ENCODE measurements at regions not wholly inside any gene's neighbourhood (a gene's known extent, or its start where the extent isn't known, plus 50 kb on each side); places are given as distances from the start of the nearest gene placed in this dataset.
"Not testable (repeated sequence)": the region's sequence is repeated elsewhere in the genome, so short reads cannot be mapped to it uniquely, and the experiment has no call there.

DNA sequence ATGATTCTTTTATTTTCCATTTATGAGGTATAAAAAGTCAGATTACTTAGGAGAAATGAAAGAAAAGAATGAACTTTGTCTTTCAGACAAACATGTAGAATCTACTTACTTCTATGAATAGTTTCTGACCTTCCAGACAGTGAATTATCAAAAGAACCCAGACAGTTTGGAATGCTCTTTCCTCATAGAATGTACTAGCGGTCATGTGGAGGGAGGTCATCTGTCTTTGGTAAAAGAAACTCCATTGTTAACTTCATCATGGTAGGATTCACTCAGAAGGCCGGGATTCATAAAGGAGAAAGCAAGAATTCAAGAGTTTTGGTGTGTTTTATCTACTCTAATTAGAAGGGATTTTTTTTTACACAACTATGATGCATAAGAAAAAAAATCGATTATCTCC lies 144.8 kb upstream of the ZNF804B start:
- no peak for DNase-seq

DNA sequence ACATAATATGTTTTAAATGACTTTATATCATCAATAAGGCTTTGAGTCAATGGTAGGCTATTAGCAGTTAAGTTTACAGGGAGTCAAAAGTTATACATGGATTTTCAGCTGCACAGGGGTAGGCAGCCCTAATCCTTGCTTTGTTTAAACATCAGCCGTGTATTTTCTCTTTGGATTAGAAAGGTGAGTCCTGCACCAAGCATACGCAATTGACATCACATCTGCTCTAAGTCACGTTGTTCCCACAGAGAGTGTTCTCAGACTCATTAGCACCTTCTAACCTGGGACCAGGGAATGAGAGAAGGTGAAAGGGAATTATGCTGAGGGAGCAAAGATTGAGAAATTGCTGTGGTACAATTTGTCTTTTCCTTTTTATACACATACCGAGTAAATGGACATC lies 148.6 kb upstream of the ZNF804B start:
- DNase-seq = no peak

DNA sequence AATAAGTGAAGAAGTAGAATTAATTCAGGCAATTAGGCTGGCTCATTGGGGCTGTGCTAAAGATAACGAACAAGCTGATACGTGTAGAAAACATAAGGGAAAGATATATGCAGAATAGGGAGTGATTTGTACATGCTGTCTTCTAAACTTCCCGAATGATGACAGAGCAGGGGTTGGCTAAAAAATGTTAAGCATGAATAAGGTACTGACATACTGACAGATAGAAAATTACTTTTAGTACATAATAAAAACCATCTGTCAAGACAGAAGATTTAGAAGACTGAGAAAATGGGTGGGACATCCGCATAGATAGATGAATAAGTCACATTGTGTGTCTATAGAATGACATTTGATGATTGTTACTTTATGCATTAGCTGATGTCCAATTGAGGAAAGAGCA lies 158.8 kb upstream of the ZNF804B start:
- DNase-seq = no peak

DNA sequence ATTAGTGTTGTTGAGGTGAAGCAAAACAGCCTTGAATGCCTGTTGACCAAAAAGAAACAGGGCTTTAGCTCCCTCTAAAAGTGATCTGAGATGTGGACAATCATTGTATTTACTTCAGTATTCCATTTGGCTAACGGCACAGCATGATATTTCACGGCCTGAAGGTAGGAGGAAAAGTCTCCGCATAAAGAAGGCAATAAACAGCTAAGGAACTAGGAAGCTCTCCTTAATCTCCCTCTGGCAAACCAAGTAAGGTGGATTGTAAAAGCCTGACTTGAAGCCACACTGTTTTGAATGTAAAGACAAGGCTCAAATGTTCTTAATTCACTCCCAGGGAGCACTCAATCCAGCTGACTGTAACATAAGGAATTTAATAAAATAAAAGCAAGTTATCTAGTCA lies 160.0 kb upstream of the ZNF804B start:
- DNase-seq = no peak

DNA sequence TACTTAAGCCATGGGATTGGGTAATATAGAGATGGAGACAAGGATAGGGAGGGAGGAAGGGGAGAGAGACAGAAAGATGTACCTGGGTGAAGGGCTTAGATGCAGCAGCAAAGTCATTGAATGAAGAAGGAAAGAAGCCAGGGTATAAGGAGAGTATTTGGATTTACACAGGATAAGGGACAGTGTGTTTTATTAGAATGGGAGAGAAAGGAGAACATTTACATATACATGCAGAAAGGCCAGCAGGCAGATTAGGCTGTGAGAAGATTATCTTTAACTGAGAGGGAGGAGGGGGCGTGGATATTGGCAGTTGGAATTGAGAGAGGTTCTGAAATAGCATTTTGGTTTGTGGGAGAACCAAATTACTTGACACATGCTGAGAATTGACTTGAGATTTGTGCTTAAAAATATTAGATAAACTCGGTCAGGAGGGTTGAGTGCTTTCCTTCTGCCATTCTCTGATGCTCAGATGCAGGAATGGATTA lies 161.5 kb upstream of the ZNF804B start:
- no peak for DNase-seq

DNA sequence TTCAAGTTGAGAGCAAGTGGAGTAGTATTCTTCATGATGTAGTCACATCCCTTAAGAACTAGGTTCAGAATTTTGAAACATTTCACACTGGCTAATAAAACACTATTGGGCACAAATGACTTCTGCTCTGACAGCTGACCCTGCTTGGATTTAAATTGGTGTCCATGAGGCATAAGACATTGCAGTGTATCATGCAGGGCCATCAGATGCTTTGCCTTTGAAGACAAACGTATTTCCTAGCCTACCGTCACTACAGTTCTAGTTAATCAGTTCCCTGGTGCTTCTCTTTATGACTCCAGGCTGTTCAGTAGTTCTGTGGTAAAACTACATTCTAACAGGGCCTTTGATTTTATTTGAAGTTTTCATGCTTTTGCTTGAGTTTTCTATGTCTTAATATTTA lies 168.5 kb upstream of the ZNF804B start:
- no peak for DNase-seq

DNA sequence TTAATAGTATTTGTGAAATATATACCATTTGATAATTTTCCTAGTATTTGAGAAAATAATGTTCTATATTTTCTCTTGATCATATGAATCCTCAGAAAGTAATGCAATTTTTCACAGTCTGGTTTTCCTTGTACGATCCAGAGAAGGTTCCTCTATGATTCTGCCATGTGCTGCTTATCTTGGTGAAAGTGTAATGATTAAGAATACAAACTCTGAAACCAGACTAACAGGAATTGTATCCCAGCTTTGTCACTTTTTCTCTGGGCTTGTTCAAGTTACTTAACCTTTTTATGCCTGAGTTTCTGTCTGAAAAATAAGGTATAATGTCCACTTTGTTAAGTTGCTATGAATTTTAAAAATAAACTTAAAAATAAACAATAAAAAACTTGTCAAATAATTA lies 169.6 kb upstream of the ZNF804B start:
- peak in 1 of 2 donors; percentile 1 for DNase-seq

DNA sequence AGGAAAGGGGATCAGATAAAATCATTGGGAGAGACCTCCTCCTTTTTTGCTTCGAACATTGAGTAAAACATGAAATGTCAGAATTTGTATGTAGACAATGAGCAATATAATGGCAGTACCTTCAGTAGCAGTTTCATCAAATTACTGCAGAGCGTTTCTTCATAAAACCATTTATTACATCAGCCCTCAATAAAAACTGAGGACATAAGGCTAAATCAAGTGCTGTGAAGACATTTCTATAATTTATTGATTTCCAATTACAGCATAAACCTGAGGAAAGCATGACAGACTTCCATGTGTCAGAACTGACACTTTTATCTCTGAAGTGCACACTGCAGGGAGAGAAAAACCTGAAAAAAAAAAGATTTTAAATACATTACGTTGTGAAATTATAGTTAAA lies 172.6 kb upstream of the ZNF804B start:
- no peak for DNase-seq

DNA sequence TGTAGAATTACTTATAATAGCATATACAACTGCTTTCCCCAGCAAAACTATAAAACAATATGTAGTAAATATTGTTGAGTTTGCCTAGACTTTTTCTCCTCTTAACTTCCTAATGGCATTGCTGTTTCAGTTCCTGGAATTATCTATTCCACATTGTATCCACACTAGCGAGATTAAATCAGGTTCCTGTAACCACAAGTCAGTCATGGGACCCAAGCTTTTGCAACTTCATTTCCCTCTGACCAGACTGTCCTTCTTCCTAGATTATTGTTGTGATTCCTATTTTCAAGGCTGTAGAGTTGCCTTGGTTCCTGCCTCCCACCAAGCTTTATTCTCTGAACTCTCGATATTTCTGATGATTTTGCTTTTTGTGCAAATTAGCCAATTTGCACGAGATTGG lies 173.3 kb upstream of the ZNF804B start:
- no peak for DNase-seq

DNA sequence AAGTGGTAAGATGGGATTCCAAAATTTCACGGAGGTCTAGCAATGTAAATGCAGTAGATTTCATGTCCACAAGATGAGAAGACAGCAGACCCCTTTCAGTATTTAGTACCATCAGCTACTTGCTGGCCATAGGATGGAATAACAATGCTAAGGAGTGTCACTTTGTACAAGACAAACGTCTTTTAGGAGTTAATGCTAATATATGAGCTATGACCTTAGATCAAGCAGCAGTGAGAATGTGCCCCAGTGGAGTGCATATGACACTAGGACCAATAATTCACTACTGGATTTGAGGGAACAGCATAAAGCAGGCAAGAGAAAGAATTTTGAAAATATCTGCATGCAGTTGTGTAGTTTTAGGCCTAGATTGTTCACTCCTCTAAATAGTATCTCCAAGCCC lies 182.8 kb upstream of the ZNF804B start:
- no peak for DNase-seq

DNA sequence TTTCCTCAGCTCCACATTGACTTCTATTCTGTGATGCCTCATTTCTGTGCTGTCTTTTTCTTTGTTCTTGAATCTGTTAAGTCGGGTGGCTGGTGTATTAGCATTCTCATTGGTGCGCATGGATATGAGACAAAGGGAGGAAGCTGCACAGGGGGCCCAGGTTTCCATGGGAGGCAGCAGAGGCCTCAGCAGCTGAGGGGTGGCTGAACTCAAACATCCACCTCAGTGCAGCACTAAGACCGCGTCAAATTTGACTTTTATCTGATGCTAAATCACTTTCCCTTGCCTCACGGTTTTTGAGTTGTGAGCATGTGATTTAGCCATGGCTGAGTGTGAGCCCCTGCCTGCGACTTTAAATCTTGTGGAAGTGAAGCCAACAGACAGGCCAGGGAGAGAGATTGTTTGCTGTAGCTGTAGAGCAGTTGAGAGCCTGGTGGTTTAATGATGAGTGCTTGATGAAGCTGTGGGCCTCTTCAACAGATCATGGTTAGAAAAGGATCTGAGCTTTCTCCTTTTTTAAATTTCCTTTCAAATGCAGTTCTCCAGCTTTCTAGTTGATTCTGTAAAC lies 193.3 kb upstream of the ZNF804B start:
- DNase-seq = no peak

DNA sequence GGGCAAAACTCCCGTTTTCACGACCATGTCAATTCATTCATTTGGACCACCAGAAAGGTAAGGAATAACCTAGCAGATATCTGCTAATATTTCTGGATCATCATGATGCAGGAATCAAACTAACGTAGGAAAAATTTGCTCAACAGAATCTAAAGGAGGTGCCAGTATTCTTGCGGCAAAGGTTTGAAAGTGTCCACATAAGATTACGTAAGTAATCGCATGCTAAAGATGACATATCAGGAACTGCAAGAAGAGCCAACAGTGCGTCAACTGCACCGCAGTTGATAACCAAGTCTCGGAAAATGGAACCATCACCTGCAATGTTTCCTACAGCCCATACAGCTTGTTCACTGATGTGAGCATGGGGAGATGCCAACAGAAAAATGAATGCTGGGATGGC lies 194.1 kb upstream of the ZNF804B start:
- no peak for DNase-seq

DNA sequence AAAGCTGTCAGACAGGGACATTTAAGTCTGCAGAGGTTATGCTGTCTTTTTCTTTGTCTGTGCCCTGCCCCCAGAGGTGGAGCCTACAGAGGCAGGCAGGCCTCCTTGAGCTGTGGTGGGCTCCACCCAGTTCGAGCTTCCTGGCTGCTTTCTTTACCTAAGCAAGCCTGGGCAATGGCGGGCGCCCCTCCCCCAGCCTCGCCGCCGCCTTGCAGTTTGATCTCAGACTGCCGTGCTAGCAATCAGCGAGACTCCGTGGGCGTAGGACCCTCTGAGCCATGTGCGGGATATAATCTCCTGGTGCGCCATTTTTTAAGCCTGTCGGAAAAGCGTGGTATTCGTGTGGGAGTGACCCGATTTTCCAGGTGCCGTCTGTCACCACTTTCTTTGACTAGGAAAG lies 203.1 kb upstream of the ZNF804B start:
- DNase-seq = not testable (repeated sequence)

DNA sequence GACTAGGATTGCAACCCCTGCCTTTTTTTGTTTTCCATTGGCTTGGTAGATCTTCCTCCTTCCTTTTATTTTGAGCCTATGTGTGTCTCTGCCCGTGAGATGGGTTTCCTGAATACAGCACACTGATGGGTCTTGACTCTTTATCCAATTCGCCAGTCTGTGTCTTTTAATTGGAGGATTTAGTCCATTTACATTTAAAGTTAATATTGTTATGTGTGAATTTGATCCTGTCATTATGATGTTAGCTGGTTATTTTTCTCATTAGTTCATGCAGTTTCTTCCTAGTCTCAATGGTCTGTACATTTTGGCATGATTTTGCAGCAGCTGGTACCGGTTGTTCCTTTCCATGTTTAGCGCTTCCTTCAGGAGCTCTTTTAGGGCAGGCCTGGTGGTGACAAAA lies 204.7 kb upstream of the ZNF804B start:
- DNase-seq = not testable (repeated sequence)

DNA sequence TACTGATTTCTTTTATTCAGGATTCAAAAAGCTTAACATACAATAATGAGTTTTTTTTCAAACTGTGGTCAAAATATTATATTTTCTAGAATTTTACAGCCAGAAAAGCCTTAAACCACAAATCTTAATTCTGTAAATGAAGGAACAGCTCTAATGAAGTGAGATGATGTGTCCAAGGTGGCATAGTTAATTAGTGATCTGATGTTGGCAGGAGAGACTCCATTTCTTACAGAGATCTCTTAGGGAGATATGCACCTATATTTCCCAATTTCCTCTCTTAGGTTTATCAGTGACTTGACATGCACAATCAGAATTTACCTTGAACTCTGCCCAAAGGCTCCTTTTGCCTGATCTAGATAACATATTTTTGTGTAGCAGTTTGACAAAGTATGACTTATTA lies 211.1 kb upstream of the ZNF804B start:
- DNase-seq = no peak

DNA sequence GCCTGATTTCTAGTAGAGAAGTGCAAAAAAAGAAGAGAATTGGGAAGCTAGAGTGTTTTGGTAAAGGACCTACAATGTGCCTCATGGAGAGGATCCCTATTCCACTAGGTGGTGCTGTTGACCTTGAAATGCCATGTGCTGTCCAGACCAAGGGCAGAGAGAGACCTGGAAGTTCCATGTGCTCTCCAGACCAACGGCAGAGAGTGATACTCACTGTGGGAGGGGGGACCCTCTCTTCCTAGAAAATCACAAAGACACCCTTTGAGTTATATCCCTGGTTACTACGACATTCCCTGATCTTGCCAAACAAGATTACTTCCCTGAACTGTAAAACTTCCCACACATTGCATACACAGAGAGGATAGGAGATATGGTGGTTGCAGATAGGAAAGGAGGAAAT lies 212.7 kb upstream of the ZNF804B start:
- no peak for DNase-seq

DNA sequence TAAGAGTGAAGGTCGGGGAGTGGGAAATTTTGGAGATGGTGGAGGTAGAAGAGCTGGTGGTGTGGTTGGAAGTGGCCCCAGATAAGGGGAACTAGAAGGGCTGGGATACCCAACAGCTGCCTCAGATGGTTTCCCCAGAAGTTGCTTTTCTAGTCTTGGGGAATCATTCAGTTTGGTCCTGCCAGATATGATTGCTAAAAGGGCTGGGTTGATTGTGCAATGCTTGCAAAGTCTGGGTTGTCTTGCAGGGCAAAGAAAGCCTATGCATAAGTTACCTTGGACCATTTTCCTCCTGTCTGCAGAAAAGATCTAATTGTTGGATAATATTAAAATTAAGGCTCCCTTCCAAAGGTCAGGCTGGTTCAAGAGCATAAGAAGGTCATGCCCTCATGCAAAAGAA lies 213.8 kb upstream of the ZNF804B start:
- no peak for DNase-seq

DNA sequence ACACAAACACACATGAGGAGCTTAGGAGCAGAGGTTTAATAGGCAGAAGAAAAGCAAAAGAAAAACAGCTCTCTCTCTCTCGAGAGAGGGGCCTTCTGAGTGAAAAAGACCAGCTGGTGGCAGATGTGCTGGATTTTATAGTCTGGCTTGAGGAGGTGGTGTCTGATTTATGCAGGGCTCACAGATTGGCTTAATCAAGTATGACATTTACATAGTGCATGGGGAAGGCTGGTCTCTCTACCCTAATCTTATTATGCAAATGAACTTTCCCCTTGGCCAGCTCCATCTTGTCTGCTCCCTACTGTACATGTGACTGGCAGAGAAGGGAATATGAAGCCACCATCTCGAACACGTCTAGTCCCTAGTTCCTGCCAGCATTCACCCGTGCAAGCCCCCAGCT lies 219.5 kb upstream of the ZNF804B start:
- DNase-seq = peak in 1 of 2 donors; percentile 61

DNA sequence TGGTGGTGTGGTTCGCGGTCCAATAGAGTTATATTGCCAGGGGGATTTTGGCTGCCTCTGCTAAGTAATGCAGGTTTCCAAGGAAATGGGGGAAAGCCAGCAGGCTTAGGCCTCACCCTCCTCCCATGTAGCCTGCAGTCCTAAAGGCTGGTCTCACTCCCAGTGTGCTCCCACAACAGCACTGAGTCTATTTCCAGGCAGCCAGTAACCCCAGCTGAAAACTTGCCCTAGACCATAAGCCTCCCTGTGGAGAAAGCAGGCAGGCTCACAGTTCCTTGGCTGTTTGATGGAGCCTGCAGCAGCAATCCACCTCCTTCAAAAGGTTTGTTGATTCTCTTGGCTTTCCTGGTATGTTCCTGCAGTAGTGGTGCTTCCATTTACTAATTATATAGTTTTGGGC lies 220.0 kb upstream of the ZNF804B start:
- no peak for DNase-seq

DNA sequence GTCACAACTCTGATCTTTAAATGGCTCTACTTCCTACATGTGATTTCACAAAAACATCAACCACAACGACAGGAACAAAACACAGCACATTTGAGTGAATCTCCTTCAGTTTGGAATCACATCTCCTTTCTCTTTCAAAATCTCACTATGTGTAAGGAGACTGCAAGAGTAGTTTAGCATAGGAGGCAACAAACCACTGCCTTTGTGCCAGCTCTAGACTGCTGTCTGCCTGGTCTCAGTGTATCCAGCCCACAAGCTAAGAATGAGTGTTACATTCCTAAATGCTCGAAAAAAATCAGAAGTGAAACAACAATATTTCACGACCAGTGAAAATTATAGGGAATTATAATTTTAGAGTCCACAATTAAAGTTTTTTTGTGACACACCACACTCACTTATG lies 217.0 kb upstream of the STEAP4 start:
- no peak for DNase-seq

DNA sequence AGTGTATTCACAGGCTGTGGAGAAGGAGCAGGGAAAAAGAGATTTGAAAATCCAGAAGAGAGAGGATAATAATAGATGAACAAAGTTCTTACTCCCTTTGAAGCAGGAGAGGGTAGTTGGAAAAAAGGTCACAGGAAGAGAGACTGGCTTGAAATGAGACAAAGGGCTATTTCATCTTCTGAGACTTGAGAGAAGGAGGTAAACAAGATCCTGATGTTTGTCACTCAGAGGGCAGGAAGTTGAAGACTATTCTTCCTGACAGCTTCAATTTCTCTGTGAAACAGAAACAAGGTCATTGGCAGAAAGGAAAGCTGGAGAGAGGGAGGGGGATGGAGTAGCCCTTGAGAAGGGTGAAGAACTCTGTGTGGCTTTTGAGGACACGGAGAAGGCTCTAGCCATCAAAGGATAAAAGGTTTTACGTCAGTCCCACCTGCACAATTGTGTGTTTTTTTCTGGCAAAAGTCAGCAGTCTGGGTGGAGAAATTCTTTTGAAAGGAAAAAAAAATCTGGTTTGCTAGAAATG lies 216.1 kb upstream of the STEAP4 start:
- no peak for DNase-seq

DNA sequence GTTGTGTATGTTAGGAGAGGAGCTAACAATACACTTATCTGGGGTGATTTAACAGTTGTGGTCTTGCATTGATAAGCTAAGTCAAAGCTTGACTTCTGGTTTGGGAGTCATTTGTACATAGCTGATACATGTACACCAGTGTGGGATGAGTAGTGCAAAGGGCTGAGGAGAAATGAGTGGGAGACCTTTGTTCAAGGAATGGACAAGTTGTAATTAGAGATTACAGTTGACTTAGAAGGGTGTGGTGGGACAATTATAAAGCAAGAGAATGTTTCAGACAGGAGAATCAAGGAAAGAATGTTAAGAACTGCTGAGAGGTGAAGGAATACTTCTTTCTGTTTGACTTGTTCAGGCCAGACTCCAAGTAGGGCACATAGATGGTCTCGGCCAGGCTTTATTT lies 209.7 kb upstream of the STEAP4 start:
- DNase-seq = no peak

DNA sequence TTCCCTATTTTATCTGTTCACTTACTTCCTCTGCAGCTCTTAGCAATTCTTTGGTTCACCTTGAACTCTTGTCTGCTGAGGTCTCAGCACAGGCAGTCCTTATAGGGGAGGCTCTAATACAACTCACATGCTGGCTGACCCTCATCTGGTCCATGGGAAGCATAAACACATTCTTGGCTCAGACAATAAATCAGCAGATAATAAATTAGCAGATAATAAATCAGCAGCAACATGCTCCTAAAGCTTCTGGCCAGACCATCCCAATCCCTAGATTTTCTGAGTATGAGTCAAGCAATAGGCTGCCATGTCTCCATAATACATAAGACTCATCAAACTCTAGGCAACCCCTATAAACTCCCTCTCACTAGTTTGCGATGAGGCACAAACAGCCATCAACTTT lies 208.6 kb upstream of the STEAP4 start:
- DNase-seq = no peak

DNA sequence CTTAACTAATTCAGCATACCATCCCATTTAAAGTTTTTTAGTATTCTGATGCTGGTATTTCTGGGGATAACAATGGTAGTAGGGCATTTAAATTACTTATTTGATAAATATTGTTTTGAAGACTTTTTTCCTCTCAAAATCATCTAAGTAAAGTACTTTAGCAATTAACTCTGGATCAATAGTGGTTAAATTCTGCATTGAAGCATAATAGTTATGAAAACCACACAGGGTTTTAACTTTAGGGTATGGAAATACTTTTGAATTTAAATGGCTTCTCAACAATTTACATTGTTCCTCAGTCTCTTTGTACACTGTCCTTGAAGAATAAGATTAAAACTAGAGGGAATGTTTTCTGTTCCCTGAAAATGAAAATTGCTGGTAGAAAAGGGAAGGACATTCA lies 202.6 kb upstream of the STEAP4 start:
- DNase-seq = no peak

DNA sequence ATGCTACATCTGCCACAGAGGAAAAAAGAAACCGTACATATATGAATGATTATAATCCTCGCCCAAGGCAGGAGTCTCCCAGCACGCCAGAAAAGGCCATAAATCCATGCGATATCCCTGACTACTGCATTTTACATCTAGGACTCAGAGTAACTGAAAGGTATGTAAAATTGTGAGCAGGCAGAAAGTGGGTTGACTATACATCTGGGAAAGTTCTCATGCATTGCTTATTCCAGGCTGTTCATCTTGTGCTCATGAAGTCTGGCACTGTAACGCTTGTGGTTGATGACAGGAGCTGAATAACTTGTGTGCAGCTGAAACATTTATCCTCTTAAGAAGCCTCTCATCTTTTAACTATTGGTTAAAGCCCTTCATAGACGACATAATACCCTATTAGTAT lies 193.4 kb upstream of the STEAP4 start:
- DNase-seq = no peak
